GM10248 (cell line): ENCODE measurements at regions not wholly inside any gene's neighbourhood (a gene's known extent, or its start where the extent isn't known, plus 50 kb on each side); places are given as distances from the start of the nearest gene placed in this dataset.

Experiments
- CTCF ChIA-PET: fragments of 300-600 bp; sonication (Branson Sonifier 250); formaldehyde crosslinking; extraction: SDS; loops from one replicate; lab custom pipeline; 2021; ENCODE audit warnings: antibody characterized with exemption; lab: Yijun Ruan, JAX
- POLR2A ChIA-PET: fragments of 350-650 bp; sonication (Branson Sonifier 250); formaldehyde crosslinking; extraction: SDS; loops from one replicate; lab custom pipeline; 2020; ENCODE audit warnings: antibody characterized with exemption; lab: Yijun Ruan, JAX
- DNase-seq: peaks from one replicate; pipeline ENCODE4 v3.0.0; 2012; ENCODE audit errors: extremely low spot score
- CTCF ChIP-seq: IDR thresholded peaks from 2 replicates; pipeline ENCODE4 v1.5.1; 2012; ENCODE audit warnings: mild to moderate bottlenecking, low read depth; ENCODE audit errors: extremely low read depth, missing control alignments, control extremely low read depth

GRCh38 chr5:20262896-20263295, 274.9 kb upstream of the CDH18 start:
- ChIA-PET POLR2A (no interaction called here), CTCF (no interaction called here)
- TF ChIP-seq CTCF, result no peak
- DNase-seq, result no peak

GRCh38 chr5:20254748-20255147, 266.7 kb upstream of the CDH18 start:
- POLR2A ChIA-PET, result no interaction called here
- TF ChIP-seq CTCF, result no peak
- CTCF ChIA-PET, result no interaction called here

GRCh38 chr5:20248118-20248517, 260.1 kb upstream of the CDH18 start:
- DNase-seq, result no peak
- POLR2A ChIA-PET, result no interaction called here
- CTCF ChIA-PET, result no interaction called here
- TF ChIP-seq CTCF, result no peak

More at GRCh38 chr5:20254748-20255147, 266.7 kb upstream of the CDH18 start:
- DNase-seq, result no peak

- no peak for DNase-seq
- POLR2A ChIA-PET, result no interaction called here
- CTCF ChIA-PET, result no interaction called here
- TF ChIP-seq CTCF, result no peak
Observed at GRCh38 chr5:20245432-20245974, 257.5 kb upstream of the CDH18 start.

GRCh38 chr5:20241351-20241750, 253.4 kb upstream of the CDH18 start:
- TF ChIP-seq CTCF, result no peak
- CTCF ChIA-PET, result no interaction called here
- DNase-seq, result no peak
- POLR2A ChIA-PET, result no interaction called here

GRCh38 chr5:20231040-20231439, 243.0 kb upstream of the CDH18 start:
- no peak for DNase-seq
- ChIA-PET POLR2A (no interaction called here), CTCF (no interaction called here)
- no peak for TF ChIP-seq CTCF
